Mucosa of descending colon (tissue), 3 donors: ENCODE measurements at regions not wholly inside any gene's neighbourhood (a gene's known extent, or its start where the extent isn't known, plus 50 kb on each side); places are given as distances from the start of the nearest gene placed in this dataset.
"Not testable (repeated sequence)": the region's sequence is repeated elsewhere in the genome, so short reads cannot be mapped to it uniquely, and the experiment has no call there.

Experiments
- ATAC-seq: fragments of 200-7000 bp; cut with Tn5 transposase; one replicate; pipeline ENCODE4 v1.9.1; 2020; ENCODE audit warnings: mild to moderate bottlenecking, moderate library complexity
- DNase-seq, 3 donors: peaks; one replicate each; pipeline ENCODE4 v3.0.0-alpha.2; 2020
- H3K36me3 ChIP-seq: fragments of 200-600 bp; one replicate; pipeline ENCODE4 v1.8.0; 2021; ENCODE audit warnings: low read depth, mild to moderate bottlenecking
- H3K4me1 ChIP-seq: fragments of 200-600 bp; one replicate; pipeline ENCODE4 v1.8.0; 2021; ENCODE audit warnings: low read depth, mild to moderate bottlenecking
- H3K4me3 ChIP-seq: fragments of 200-600 bp; one replicate; pipeline ENCODE4 v1.8.0; 2021; ENCODE audit warnings: mild to moderate bottlenecking
- H3K9me3 ChIP-seq: fragments of 200-600 bp; one replicate; pipeline ENCODE4 v1.8.0; 2021; ENCODE audit warnings: mild to moderate bottlenecking
- intact Hi-C, 2 donors: fragments of 100-400 bp; cut with DNase I in 1 of 2; cut with micrococcal nuclease in 1 of 2; formaldehyde crosslinking; loops; one replicate each; pipeline versions ENCODE4 v1.11.0 to v1.11.1; 2022; cut with DNase I, micrococcal nuclease
- TF ChIP-seq, protein P1 (sequence below): fragments of 200-600 bp; IDR thresholded peaks from one replicate; pipeline ENCODE4 v1.8.0; 2022; ENCODE audit warnings: antibody characterized with exemption, mild to moderate bottlenecking
- donor health status: DM: no; HTN: no; CAD: no; lungs with moderate emphysema.
- donor health status: DM: no; HTN: no; CAD: no.
- donor health status: DM: no; HTN: yes; CAD: no.

DNA sequence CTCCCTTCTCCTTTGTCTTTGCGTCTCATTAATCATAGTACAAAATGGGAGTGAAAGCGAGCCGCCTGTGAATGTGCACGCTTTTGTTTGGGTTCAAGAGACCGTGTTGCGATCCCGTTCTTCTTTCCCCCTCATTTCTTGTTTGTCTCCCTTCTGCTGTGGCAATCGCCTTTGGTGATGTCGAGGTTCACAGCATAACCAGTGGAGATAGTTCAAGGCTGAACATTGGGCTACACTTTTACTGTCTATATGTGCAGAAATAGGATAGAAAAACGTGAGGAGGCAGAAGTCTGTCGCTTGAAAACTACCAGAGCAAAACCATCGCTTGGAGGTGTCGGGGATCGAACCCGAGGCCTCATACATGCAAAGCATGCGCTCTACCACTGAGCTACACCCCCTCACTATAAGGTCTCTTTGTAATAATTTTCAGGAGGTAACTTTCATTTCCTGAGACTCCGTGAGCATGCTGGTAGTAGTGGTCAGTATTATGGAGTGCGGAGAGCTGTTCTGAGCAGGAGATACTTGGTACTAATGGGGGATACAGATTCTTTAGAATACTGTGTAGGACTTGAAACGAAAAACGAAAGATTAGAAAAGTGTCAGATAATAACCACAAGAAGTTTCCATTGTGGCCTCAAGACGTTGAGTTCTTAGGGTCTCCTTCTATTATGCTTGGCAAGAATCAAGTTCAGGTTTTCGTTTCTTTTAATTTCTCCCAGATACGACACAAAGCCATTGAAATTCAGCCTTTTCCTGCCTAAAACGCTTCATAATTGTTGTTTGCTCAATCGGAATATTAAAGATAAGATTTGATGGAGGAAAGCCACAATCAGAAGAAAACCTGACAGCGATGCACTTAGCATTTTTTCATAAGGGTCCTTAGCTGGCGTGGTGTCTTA is 106.6 kb downstream of the TRIM27 start:
- Histone ChIP-seq H3K4me3 (no peak overlapping the region), H3K9me3 (no peaks in the 10 kb centered on the region), H3K36me3 (no peaks in the 10 kb centered on the region), H3K4me1 (no peaks in the 10 kb centered on the region)
- DNase-seq (no peak), ATAC-seq (no peak)
- intact Hi-C loops = no loop called here
- TF ChIP-seq, protein P1, sequence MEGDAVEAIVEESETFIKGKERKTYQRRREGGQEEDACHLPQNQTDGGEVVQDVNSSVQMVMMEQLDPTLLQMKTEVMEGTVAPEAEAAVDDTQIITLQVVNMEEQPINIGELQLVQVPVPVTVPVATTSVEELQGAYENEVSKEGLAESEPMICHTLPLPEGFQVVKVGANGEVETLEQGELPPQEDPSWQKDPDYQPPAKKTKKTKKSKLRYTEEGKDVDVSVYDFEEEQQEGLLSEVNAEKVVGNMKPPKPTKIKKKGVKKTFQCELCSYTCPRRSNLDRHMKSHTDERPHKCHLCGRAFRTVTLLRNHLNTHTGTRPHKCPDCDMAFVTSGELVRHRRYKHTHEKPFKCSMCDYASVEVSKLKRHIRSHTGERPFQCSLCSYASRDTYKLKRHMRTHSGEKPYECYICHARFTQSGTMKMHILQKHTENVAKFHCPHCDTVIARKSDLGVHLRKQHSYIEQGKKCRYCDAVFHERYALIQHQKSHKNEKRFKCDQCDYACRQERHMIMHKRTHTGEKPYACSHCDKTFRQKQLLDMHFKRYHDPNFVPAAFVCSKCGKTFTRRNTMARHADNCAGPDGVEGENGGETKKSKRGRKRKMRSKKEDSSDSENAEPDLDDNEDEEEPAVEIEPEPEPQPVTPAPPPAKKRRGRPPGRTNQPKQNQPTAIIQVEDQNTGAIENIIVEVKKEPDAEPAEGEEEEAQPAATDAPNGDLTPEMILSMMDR = no peak

DNA sequence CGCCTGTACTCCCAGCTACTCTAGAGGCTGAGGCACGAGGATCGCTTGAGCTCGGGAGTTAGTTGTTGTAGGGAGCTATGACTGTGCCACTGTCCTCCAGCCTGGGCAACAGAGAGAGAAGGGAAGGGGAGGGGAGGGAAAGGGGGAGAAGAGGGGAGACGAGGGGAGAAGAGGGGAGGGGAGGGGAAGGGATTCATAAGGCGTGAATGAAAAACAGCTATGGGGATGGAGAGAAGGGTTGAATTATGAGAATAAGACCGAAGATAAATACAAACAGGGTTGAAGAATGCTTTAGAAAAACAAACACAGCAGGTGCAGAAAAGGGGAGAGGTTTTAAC is 106.0 kb downstream of the TRIM27 start:
- Histone ChIP-seq H3K9me3 (no peaks in the 10 kb centered on the region), H3K36me3 (no peaks in the 10 kb centered on the region), H3K4me3 (no peak overlapping the region), H3K4me1 (no peaks in the 10 kb centered on the region)
- TF ChIP-seq, protein P1 = no peak
- intact Hi-C loops = no loop called here
- no peak for DNase-seq
- no peak for ATAC-seq

DNA sequence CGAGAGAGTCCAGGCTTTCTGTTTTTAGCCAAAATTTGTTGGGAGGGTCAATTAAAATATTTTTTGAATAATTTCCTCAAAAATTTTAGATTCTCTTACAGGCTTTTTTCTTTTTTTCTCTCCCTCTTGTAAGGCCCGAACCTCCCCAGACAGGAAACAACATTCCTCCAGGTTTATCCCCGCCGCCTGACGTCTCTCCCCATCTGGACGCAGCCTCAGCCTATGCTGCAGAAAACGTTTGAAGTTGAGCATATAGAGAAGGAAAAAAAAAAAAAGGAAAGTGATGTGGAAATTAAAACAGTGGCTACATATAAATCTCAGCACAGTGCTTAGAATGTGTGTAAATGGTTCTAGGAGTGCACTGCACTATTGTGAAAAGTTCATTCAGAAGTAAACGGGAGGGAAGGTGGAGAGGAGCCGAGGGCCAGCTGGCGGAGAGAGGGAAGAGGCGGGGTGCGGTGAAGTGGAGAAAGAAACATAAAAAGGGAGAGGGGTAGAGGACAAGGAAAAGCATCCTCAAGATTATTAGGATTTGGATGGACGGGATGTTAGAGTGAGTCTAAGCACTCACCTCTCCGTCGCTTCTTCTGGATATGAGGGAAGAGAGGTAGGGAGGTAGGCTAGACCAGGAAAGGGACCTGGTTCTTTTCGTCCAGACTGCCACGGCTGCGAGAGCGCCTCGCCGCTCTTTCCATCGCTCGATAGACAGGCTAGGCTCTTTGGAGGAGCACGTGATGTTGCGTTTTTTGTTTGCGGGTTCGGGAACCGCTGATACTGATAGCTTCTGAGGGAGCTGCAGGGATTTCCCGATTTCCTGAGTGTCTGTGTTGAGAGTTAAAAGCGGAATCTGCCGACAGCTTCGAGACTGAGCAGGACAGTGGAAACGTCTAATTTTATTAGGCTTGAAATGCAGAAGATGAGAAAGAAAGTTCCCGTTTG is 98.7 kb downstream of the TRIM27 start:
- intact Hi-C loops = no loop called here
- TF ChIP-seq, protein P1 = no peak
- no peak overlapping the region for H3K4me3 ChIP-seq
- ATAC-seq (no peak), DNase-seq (no peak)
- H3K9me3 ChIP-seq = no peaks in the 10 kb centered on the region
- no peaks in the 10 kb centered on the region for H3K4me1 ChIP-seq
- H3K36me3 ChIP-seq = no peaks in the 10 kb centered on the region

DNA sequence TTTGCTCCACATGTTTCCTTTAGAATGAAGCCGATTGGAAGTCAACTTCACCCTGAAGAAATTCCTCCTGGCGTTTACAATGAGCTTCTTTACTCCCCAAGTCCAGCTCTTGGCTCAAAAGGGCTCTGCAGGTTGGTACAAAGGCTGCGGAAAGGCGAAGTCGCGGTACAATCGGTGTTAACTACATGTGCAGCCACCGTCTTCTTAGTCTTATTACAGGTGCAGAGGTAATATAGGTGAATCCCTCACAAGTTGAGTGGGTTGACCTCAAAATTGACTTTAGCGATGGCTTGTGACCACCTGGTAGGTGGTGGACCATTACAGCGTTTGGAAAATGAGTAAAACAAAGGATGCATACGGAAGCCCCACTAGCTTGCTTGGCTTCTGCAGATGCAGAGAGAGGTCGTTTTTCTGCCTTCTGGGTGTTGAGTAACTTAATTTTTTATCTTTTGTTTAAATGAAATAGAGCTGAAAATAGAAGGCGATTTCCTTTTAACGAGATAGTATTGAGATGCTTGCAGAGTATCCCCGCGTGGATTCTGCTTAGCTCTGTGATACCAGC is 98.0 kb downstream of the TRIM27 start:
- TF ChIP-seq, protein P1 = no peak
- no peak overlapping the region for H3K4me3 ChIP-seq
- ATAC-seq (no peak), DNase-seq (no peak)
- intact Hi-C loops = no loop called here
- H3K36me3 ChIP-seq = no peaks in the 10 kb centered on the region
- H3K4me1 ChIP-seq = no peaks in the 10 kb centered on the region
- H3K9me3 ChIP-seq = no peaks in the 10 kb centered on the region

DNA sequence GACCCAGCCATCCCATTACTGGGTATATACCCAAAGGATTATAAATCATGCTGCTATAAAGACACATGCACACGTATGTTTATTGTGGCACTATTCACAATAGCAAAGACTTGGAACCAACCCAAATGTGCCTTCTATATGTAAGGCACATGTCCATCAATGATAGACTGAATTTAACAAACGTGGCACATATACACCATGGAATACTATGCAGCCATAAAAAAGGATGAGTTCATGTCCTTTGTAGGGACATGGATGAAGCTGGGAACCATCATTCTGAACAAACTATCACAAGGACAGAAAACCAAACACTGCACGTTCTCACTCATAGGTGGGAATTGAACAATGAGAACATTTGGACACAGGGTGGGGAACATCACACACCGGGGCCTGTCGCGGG is 92.1 kb downstream of the TRIM27 start:
- ATAC-seq, H3K9me3 ChIP-seq, intact Hi-C loops, DNase-seq, H3K4me3 ChIP-seq, H3K4me1 ChIP-seq, H3K36me3 ChIP-seq: not testable (repeated sequence)

DNA sequence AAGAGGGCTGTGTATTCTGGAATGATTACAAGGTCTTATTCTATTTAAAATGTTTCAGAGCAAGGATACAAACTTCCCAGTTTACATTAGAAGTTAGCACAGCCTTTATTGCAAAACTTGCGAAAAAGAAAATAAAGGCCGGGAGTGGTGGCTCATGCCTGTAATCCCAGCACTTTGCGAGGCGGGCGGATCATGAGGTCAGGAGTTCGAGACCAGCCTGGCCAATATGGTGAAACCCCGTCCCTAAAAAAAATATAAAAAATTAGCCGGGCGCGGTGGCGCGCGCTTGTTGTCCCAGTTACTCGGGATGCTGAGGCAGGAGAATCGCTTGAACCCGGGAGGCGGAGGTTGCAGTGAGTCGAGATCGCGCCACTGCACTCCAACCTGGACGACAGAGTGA is 87.1 kb downstream of the TRIM27 start:
- intact Hi-C loops = loop anchor here in 1 of 2 donors (5.0 kb wide), 1 partner anchor 181 kb away; no protein-coding TSS in a partner anchor
- peaks cover 10% of the 10 kb centered on the region for H3K4me1 ChIP-seq
- not testable (repeated sequence) for ATAC-seq, DNase-seq, H3K36me3 ChIP-seq, H3K4me3 ChIP-seq, H3K9me3 ChIP-seq
